ENCODE measurements at regions not wholly inside any gene's neighbourhood (a gene's known extent, or its start where the extent isn't known, plus 50 kb on each side); places are given as distances from the start of the nearest gene placed in this dataset.
"Not testable (repeated sequence)": the region's sequence is repeated elsewhere in the genome, so short reads cannot be mapped to it uniquely, and the experiment has no call there.

GRCh38 chr6:5837323-5837722, 169.4 kb downstream of the NRN1 start:
- no peak for DNase-seq

GRCh38 chr6:5836597-5836996, 170.1 kb downstream of the NRN1 start:
- DNase-seq = not testable (repeated sequence)

GRCh38 chr6:5833120-5833519, 173.6 kb downstream of the NRN1 start:
- DNase-seq = no peak

GRCh38 chr6:5832668-5833067, 174.1 kb downstream of the NRN1 start:
- no peak for DNase-seq

GRCh38 chr6:5831219-5831862, 175.4 kb downstream of the NRN1 start:
- DNase-seq = peak in 5 of 6 experiments; percentile 15 to 68 (median 62)

GRCh38 chr6:5828296-5828695, 178.4 kb downstream of the NRN1 start:
- DNase-seq = no peak

- no peak for DNase-seq
Measured at GRCh38 chr6:5827056-5827904, 179.4 kb downstream of the NRN1 start.

- DNase-seq = peak in 2 of 6 experiments; percentile 8 to 16
Measured at GRCh38 chr6:5824382-5824983, 182.2 kb downstream of the NRN1 start.
